Middle frontal gyrus (tissue), 1 donor: ENCODE measurements at regions not wholly inside any gene's neighbourhood (a gene's known extent, or its start where the extent isn't known, plus 50 kb on each side); places are given as distances from the start of the nearest gene placed in this dataset.
"Not testable (repeated sequence)": the region's sequence is repeated elsewhere in the genome, so short reads cannot be mapped to it uniquely, and the experiment has no call there.

Experiments used
- DNase-seq: peaks from one replicate; pipeline ENCODE4 v3.0.0-alpha.2; 2015; ENCODE audit warnings: low spot score; ENCODE audit errors: extremely low spot score

GRCh38 chr5:109580225-109580624, 109.5 kb upstream of the MAN2A1 start:
- no peak for DNase-seq

GRCh38 chr5:109575506-109575905, 114.2 kb upstream of the MAN2A1 start:
- no peak for DNase-seq

DNA sequence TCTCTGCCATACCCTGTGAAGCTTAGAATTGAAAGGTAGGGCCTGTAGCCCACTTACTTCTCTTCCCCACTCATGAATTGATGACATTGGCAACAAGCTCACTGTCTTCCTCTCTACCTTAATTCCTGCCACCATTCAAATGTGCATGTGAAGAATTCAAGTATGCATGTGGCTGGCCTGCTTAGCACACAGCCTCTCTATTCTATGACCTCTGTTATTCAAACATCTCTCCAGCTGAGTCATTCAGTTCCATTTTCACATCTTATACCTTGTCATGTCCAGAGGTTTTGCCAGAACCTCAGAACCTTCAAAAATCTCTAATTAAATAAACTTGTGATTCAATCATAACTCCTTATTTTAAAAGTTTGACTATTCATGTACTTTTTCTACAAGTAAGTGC, 114.7 kb upstream of the MAN2A1 start:
- DNase-seq, result no peak

DNA sequence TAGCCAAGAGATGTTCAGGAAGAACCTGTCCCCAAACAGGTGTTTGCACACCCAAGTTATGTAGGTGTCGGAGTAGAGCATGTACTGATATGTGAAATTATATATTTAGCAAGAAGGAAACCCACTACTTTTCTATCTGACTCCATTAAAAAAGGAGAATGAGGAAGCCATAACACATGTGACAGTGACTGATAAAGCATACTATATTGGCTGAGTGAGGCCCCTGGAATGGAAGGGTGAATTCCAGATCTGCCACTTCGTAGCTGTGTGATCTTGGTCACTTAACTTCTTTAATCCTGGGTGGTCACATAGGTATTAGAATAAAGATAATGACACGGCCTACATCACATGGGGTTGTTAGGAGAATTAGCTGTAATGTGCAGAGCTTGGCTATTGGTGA, 116.0 kb upstream of the MAN2A1 start:
- DNase-seq, result no peak

GRCh38 chr5:109573256-109573655, 116.5 kb upstream of the MAN2A1 start:
- DNase-seq, result no peak

GRCh38 chr5:109571785-109572184, 117.9 kb upstream of the MAN2A1 start:
- no peak for DNase-seq

GRCh38 chr5:109570362-109570874, 119.3 kb upstream of the MAN2A1 start:
- DNase-seq, result no peak

DNA sequence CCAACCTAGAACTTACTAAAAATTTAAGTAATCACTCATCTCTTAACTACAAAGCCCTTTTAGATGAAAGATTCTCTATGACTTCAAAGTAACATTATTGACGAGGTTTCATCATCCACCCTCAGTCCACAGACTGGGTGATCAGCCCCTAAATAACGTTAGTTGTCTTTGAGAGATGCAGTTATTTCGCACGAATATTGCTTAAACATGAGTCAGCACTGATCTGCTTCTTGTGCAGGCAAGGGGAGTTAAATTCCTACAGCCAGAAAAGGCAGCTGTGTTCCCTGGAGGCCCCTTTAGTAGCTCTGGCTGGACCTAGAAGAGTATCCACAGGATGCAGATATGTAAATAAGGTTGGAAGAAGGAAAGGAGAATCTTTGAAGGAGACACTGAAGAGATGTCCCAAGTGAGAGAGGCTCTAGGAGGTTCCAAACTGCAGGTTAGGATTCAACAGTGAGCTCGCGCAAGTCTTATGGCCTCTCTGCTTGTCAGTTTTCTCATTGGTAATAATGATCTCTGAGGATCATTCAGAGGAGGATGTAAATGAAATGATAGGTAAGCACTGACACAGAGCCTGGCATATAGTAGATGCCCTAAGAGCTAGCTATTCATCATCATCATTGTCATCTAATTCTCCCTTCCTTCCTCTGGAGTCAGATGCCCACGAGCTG, 122.2 kb upstream of the MAN2A1 start:
- DNase-seq, result no peak

DNA sequence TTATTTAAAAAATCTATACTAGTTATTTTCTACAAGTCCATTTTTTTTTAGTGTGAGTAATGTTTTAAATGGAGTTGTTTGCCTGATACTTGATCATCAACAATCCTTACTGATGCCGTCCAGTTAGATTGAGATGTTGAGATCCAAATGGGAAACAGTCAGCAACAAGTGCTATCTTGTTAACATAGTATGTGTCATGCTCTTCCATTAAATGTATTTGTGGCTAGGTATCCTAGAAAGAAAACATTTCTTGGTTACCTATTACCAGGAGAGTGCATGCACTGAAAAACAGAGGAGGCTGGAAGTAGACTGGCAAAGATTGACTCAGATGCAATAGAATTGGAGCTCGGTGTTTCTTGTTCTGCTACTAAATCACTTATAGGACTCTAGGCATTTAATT, 123.4 kb upstream of the MAN2A1 start:
- no peak for DNase-seq

GRCh38 chr5:109563739-109564138, 126.0 kb upstream of the MAN2A1 start:
- no peak for DNase-seq

GRCh38 chr5:109563189-109563588, 126.5 kb upstream of the MAN2A1 start:
- no peak for DNase-seq

DNA sequence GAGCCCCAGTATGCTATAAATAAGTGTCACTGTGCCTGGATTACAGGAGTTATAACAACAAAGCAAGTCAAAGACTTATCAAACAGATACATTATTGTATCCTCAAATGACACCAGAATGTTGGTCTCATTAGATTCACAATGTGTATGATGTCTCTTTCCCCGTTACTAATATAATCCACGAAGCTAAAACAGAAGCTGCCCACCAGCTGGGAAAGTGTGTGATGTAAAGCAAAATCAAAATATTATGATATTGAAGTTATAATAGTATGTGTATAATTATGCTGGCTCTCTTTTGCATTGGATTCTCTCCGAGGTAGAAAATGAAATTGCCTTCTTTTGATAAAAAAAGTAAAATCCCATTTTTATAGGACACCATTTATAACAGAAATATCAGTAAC, 127.3 kb upstream of the MAN2A1 start:
- DNase-seq, result no peak

DNA sequence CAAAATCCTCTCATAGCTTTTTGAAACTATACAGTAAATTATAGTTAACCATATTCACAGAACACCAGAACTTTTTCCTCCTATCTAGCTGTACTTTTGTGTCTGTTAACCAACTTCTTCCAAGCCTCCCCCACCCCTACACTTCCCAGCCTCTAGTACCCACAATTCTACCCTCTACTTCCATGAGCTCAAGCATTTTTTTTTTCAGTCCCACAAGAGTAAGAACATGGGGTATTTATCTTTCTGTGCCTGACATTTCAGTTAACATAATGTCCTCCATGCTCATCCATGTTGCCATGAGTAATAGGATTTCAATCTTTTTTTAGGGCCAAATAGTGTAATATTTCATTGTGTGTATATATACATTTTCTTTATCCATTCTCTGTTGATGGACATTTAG, 128.3 kb upstream of the MAN2A1 start:
- no peak for DNase-seq

GRCh38 chr5:109560554-109560953, 129.2 kb upstream of the MAN2A1 start:
- no peak for DNase-seq

GRCh38 chr5:109558952-109559351, 130.8 kb upstream of the MAN2A1 start:
- DNase-seq, result no peak

GRCh38 chr5:109558364-109558763, 131.4 kb upstream of the MAN2A1 start:
- no peak for DNase-seq

GRCh38 chr5:109553846-109554245, 135.9 kb upstream of the MAN2A1 start:
- no peak for DNase-seq

- not testable (repeated sequence) for DNase-seq
Measured at GRCh38 chr5:109551234-109551633, 138.5 kb upstream of the MAN2A1 start.

DNA sequence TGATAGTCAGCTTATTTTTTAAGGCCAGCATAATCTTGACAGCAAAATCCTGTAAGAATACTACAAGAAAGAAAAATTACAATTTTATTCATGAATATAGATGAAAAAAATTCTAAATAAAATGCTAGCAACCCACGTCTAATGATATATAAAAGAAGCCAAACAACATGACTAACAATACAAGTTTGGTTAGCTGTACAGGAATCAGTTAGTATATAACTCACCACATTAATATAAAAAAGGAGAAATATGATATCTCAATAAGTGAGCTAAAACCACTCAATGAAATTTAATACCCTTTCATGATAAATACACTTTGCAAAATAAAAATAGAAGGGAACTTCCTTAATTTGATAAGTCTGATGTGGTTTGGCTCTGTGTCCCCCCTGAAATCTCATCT, 139.7 kb upstream of the MAN2A1 start:
- DNase-seq, result no peak

GRCh38 chr5:109546461-109546860, 136.7 kb upstream of the PJA2 start:
- no peak for DNase-seq

- not testable (repeated sequence) for DNase-seq
Measured at GRCh38 chr5:109544873-109545272, 135.1 kb upstream of the PJA2 start.

GRCh38 chr5:109538692-109539091, 128.9 kb upstream of the PJA2 start:
- DNase-seq, result not testable (repeated sequence)

DNA sequence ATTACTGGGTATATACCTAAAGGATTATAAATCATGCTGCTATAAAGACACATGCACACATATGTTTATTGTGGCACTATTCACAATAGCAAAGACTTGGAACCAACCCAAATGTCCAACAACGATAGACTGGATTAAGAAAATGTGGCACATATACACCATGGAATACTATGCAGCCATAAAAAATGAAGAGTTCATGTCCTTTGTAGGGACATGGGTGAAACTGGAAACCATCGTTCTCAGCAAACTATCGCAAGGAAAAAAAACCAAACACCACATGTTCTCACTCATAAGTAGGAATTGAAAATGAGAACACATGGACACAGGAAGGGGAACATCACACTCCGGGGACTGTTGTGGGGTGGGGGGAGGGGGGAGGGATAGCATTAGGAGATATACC, 125.3 kb upstream of the PJA2 start:
- DNase-seq, result not testable (repeated sequence)
